Hepatocyte (in vitro differentiated cells): ENCODE measurements at regions not wholly inside any gene's neighbourhood (a gene's known extent, or its start where the extent isn't known, plus 50 kb on each side); places are given as distances from the start of the nearest gene placed in this dataset.

Experiments used
- DNase-seq: peaks from one replicate; pipeline ENCODE4 v3.0.0-alpha.2; 2016; ENCODE audit warnings: low spot score
- H2AFZ ChIP-seq: fragments of 200-600 bp; sonication (generic); 2 replicates; pipeline ENCODE4 v1.6.0; 2016; ENCODE audit warnings: antibody characterized with exemption, mild to moderate bottlenecking
- H3K27ac ChIP-seq: fragments of 200-600 bp; sonication (generic); 2 replicates; pipeline ENCODE4 v1.5.1; 2016; ENCODE audit warnings: mild to moderate bottlenecking
- H3K27me3 ChIP-seq: fragments of 200-600 bp; sonication (generic); 2 replicates; pipeline ENCODE4 v1.6.1; 2016
- H3K36me3 ChIP-seq: fragments of 200-600 bp; sonication (generic); replicated peaks from 2 replicates; pipeline ENCODE4 v1.5.1; 2016; ENCODE audit warnings: low read depth; ENCODE audit not compliant: insufficient read depth
- H3K4me1 ChIP-seq: fragments of 200-600 bp; sonication (generic); 2 replicates; pipeline ENCODE4 v1.5.1; 2016; ENCODE audit warnings: mild to moderate bottlenecking, moderate library complexity; ENCODE audit not compliant: insufficient read depth
- H3K4me2 ChIP-seq: fragments of 200-600 bp; sonication (generic); 2 replicates; pipeline ENCODE4 v1.6.0; 2016
- H3K4me3 ChIP-seq: fragments of 200-600 bp; sonication (generic); 2 replicates; pipeline ENCODE4 v1.5.1; 2016; ENCODE audit warnings: mild to moderate bottlenecking
- H3K79me2 ChIP-seq: fragments of 200-600 bp; sonication (generic); 2 replicates; pipeline ENCODE4 v1.6.0; 2017; ENCODE audit warnings: mild to moderate bottlenecking
- H3K9me2 ChIP-seq: fragments of 200-600 bp; sonication (generic); replicated peaks from 2 replicates; pipeline ENCODE4 v1.6.0; 2017; ENCODE audit warnings: mild to moderate bottlenecking; ENCODE audit not compliant: insufficient read depth
- H3K9me3 ChIP-seq: fragments of 200-600 bp; sonication (generic); 2 replicates; pipeline ENCODE4 v1.5.1; 2016; ENCODE audit warnings: low read depth, mild to moderate bottlenecking
- H4K20me1 ChIP-seq: fragments of 200-600 bp; sonication (generic); 2 replicates; pipeline ENCODE4 v1.6.0; 2016; ENCODE audit warnings: mild to moderate bottlenecking; ENCODE audit not compliant: insufficient read depth, poor library complexity, severe bottlenecking
- EZH2 ChIP-seq: fragments of 200-600 bp; sonication (generic); IDR thresholded peaks from 2 replicates; pipeline ENCODE4 v1.6.1; 2016; ENCODE audit warnings: antibody characterized with exemption, mild to moderate bottlenecking, borderline replicate concordance
- EZH2phosphoT487 ChIP-seq: fragments of 200-600 bp; sonication (generic); IDR thresholded peaks from one replicate; pipeline ENCODE4 v1.6.1; 2018; ENCODE audit warnings: antibody characterized with exemption, mild to moderate bottlenecking, low read depth, moderate library complexity; ENCODE audit not compliant: unreplicated experiment, severe bottlenecking
- WGBS: methylation state at CpG from one replicate; pipeline ENCODE4 v1.1.6; 2016; ENCODE audit warnings: low lambda C conversion rate; ENCODE audit errors: missing lambda C conversion rate; 5-methylcytosine and 5-hydroxymethylcytosine counted together
- TF ChIP-seq, protein P1 (sequence below): fragments of 200-600 bp; sonication (generic); IDR thresholded peaks from 2 replicates; pipeline ENCODE4 v1.5.1; 2016; ENCODE audit warnings: antibody characterized with exemption, mild to moderate bottlenecking; ENCODE audit not compliant: poor library complexity

DNA sequence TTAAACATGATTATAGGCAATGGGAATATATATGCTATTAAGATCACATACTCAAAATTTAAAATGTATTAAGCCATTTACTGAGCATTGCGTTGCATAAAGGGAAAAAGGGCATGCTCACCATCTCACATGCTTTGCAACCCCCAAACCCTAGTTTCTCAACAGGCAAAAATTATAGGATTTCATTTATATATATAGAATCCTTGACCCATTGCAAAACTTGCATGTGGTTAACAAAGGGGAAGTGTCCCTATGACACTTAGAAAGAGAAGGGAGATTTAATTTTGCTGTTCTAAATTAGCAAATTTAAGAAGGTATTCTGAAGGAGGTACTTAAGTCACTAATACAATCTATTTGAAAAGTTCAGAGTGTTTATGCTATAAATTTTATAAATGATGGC is 837.8 kb downstream of the DIPK2A start:
- Histone ChIP-seq H3K9me2 (no peaks in the 10 kb centered on the region), H3K4me2 (no peak overlapping the region), H3K27ac (no peak overlapping the region), H3K4me3 (no peak overlapping the region), H2AFZ (no peak overlapping the region), H3K9me3 (no peaks in the 10 kb centered on the region), H3K36me3 (no peaks in the 10 kb centered on the region), H4K20me1 (no peaks in the 10 kb centered on the region), H3K79me2 (no peaks in the 10 kb centered on the region), H3K27me3 (no peaks in the 10 kb centered on the region), H3K4me1 (no peaks in the 10 kb centered on the region)
- 96% methylated on average over 1 of the region's 1 CpG for WGBS
- DNase-seq: no peak
- TF ChIP-seq EZH2 (no peak), EZH2phosphoT487 (no peak)
- TF ChIP-seq, protein P1, sequence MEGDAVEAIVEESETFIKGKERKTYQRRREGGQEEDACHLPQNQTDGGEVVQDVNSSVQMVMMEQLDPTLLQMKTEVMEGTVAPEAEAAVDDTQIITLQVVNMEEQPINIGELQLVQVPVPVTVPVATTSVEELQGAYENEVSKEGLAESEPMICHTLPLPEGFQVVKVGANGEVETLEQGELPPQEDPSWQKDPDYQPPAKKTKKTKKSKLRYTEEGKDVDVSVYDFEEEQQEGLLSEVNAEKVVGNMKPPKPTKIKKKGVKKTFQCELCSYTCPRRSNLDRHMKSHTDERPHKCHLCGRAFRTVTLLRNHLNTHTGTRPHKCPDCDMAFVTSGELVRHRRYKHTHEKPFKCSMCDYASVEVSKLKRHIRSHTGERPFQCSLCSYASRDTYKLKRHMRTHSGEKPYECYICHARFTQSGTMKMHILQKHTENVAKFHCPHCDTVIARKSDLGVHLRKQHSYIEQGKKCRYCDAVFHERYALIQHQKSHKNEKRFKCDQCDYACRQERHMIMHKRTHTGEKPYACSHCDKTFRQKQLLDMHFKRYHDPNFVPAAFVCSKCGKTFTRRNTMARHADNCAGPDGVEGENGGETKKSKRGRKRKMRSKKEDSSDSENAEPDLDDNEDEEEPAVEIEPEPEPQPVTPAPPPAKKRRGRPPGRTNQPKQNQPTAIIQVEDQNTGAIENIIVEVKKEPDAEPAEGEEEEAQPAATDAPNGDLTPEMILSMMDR: no peak

DNA sequence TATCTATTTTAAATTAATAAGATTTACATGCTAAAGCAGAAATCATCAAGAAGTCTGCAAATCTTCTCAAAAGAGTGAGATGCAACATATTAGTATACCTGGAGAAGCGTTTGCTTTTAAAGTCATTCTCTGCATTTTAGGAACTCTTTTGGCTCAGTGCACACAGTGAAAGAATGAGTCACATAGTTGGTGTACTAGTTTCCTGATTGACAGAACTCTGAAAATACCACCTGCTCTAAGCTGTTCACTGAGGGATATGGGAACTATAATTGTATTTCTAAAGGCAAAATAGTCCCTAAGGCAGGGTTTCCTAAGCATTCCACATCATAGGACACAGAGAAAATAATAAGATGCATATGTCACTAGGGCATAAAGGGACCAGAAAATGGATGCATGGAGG is 838.5 kb downstream of the DIPK2A start:
- 83% methylated on average over 1 of the region's 1 CpG for WGBS
- TF ChIP-seq EZH2phosphoT487: no peak
- TF ChIP-seq EZH2: no peak
- TF ChIP-seq, protein P1: no peak

DNA sequence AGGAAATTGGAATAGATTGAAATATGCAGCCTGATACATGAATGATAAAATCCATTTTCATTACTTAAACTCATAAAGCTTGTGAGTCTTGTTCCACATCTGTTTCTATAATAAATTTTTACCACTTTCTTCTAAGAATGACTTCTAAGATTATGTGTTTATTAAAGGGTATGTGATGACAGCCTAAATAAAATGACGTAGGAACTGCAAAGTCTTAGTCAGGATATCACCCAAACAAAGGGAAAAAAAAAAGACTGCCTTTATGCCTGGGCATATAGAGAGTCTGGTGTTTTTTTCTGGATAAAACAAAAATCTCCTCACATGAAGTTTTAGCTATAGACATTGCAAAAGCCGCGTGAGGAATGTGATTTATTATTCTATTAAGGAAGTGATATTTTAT is 844.0 kb downstream of the DIPK2A start:
- TF ChIP-seq, protein P1: no peak
- no peak for TF ChIP-seq EZH2
- TF ChIP-seq EZH2phosphoT487: no peak
- Histone ChIP-seq H3K36me3 (no peaks in the 10 kb centered on the region), H3K4me3 (no peak overlapping the region), H3K4me1 (no peaks in the 10 kb centered on the region), H3K4me2 (no peak overlapping the region), H3K27me3 (no peaks in the 10 kb centered on the region), H3K9me3 (no peaks in the 10 kb centered on the region), H2AFZ (no peak overlapping the region), H3K79me2 (no peaks in the 10 kb centered on the region), H4K20me1 (no peaks in the 10 kb centered on the region), H3K9me2 (no peaks in the 10 kb centered on the region), H3K27ac (no peak overlapping the region)
- DNase-seq: no peak
- 67% methylated on average over 3 of the region's 3 CpGs for WGBS

More for the DNA sequence above, 838.5 kb downstream of the DIPK2A start:
- H3K27me3 ChIP-seq: no peaks in the 10 kb centered on the region
- no peaks in the 10 kb centered on the region for H3K4me1 ChIP-seq
- H3K36me3 ChIP-seq: no peaks in the 10 kb centered on the region
- H3K4me3 ChIP-seq: no peak overlapping the region
- no peaks in the 10 kb centered on the region for H3K9me3 ChIP-seq
- H3K27ac ChIP-seq: no peak overlapping the region
- no peak for DNase-seq
- H2AFZ ChIP-seq: no peak overlapping the region
- no peaks in the 10 kb centered on the region for H3K9me2 ChIP-seq
- no peak overlapping the region for H3K4me2 ChIP-seq
- no peaks in the 10 kb centered on the region for H4K20me1 ChIP-seq
- H3K79me2 ChIP-seq: no peaks in the 10 kb centered on the region

DNA sequence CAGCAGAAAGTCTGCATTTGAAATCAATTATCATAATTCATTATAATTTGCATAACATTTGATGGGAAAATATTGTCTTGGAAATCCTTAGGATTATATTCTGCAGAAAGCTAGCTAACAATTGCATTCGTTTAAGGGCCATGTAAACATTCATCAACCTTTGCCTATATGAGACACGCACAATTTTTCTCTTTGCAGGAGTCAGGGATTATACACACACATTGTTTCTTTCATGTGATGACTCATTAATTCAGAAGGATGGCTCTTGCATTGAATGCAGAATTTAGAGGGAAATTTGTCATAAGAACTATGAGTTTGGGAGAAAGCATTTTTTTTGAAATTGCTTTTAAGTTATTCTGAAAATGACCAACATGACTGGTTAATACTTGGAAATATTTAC is 844.7 kb downstream of the DIPK2A start:
- Histone ChIP-seq H4K20me1 (no peaks in the 10 kb centered on the region), H3K27ac (no peak overlapping the region), H3K27me3 (no peaks in the 10 kb centered on the region), H3K9me3 (no peaks in the 10 kb centered on the region), H3K4me1 (no peaks in the 10 kb centered on the region), H2AFZ (no peak overlapping the region), H3K79me2 (no peaks in the 10 kb centered on the region), H3K4me2 (no peak overlapping the region), H3K4me3 (no peak overlapping the region), H3K36me3 (no peaks in the 10 kb centered on the region), H3K9me2 (no peaks in the 10 kb centered on the region)
- no peak for DNase-seq
- WGBS: 73% methylated on average over 2 of the region's 2 CpGs
- TF ChIP-seq EZH2phosphoT487 (no peak), EZH2 (no peak)
- TF ChIP-seq, protein P1: no peak
